Endothelial cell of umbilical vein (primary cell): ENCODE measurements at regions not wholly inside any gene's neighbourhood (a gene's known extent, or its start where the extent isn't known, plus 50 kb on each side); places are given as distances from the start of the nearest gene placed in this dataset.

ENCODE experiments used
- BruUV-seq: library from RNA; stranded (reverse); fragments of 400-500 nt; replicated peaks from 2 replicates; lab custom pipeline; 2021; lab: Mats Ljungman, UMichigan
- CTCF ChIA-PET: fragments of 300-600, 350-600 bp; sonication (Branson Sonifier 250); formaldehyde crosslinking; loops from one replicate; lab custom pipeline; 2021; ENCODE audit warnings: antibody characterized with exemption, inconsistent platforms; lab: Charles Lee
- POLR2A ChIA-PET: fragments of 300-600, 350-600 bp; sonication (Branson Sonifier 250); formaldehyde crosslinking; loops from one replicate; lab custom pipeline; 2021; ENCODE audit warnings: antibody characterized with exemption, inconsistent platforms; lab: Charles Lee
- DNase-seq: peaks from one replicate; pipeline ENCODE4 v3.0.0-alpha.2; 2011; ENCODE audit warnings: low read depth, low spot score
- FAIRE-seq: peaks from 2 replicates; lab custom pipeline; 2011; peaks lifted over from hg19 to GRCh38; lab: Jason Lieb, UNC
- H2AFZ ChIP-seq: 2 replicates; pipeline ENCODE4 v1.6.0; 2012; ENCODE audit warnings: low read depth, low read length, control low read depth, inconsistent platforms
- H3K27ac ChIP-seq: 2 replicates; pipeline ENCODE4 v1.5.1; 2011; ENCODE audit warnings: low read depth, mild to moderate bottlenecking, control low read depth, low read length, moderate library complexity; ENCODE audit not compliant: insufficient read depth
- H3K27me3 ChIP-seq, 2 experiments: 2 replicates each; pipeline versions ENCODE4 v1.6.0 to v1.6.1; 2011; ENCODE audit warnings: low read length in 2 of 2, mixed read lengths in 1 of 2; ENCODE audit not compliant: control insufficient read depth in 2 of 2, insufficient read depth in 2 of 2
- H3K36me3 ChIP-seq, 2 experiments: 2 replicates in 1 of 2; 3 replicates in 1 of 2; pipeline ENCODE4 v1.5.1; 2011; ENCODE audit warnings: low read length in 2 of 2, mild to moderate bottlenecking in 1 of 2, moderate library complexity in 1 of 2; ENCODE audit not compliant: control insufficient read depth in 2 of 2, insufficient read depth in 2 of 2; ENCODE audit errors: extremely low read depth in 1 of 2
- H3K4me1 ChIP-seq: 3 replicates; pipeline ENCODE4 v1.5.1; 2011; ENCODE audit warnings: mild to moderate bottlenecking, low read length; ENCODE audit not compliant: control insufficient read depth, insufficient read depth; ENCODE audit errors: extremely low read depth
- H3K4me2 ChIP-seq: 2 replicates; pipeline ENCODE4 v1.6.1; 2011; ENCODE audit warnings: low read length, control low read depth, mixed read lengths; ENCODE audit not compliant: insufficient read depth
- H3K4me3 ChIP-seq, 3 experiments: fragments of 200-600 bp in 1 of 3; sonication (generic), shearing (Covaris generic) in 1 of 3; replicated peaks in 1 of 3; 2 replicates each; pipeline ENCODE4 v1.5.1; 2011 to 2016; ENCODE audit warnings: control low read depth in 3 of 3, low read length in 3 of 3, mild to moderate bottlenecking in 2 of 3, inconsistent platforms in 1 of 3, low read depth in 1 of 3, moderate library complexity in 1 of 3; ENCODE audit not compliant: insufficient read depth in 1 of 3
- H3K79me2 ChIP-seq: 2 replicates; pipeline ENCODE4 v1.6.0; 2012; ENCODE audit warnings: low read length, inconsistent platforms; ENCODE audit not compliant: control insufficient read depth, insufficient read depth
- H3K9ac ChIP-seq: replicated peaks from 2 replicates; pipeline ENCODE3; 2011; ENCODE audit warnings: low read length, control low read depth; ENCODE audit not compliant: insufficient read depth; ENCODE audit errors: extremely low read depth
- H3K9me1 ChIP-seq: replicated peaks from 3 replicates; pipeline ENCODE4 v1.6.0; 2011; ENCODE audit warnings: mild to moderate bottlenecking, low read length; ENCODE audit not compliant: control insufficient read depth, insufficient read depth; ENCODE audit errors: extremely low read depth
- H3K9me3 ChIP-seq: replicated peaks from 2 replicates; pipeline ENCODE4 v1.5.1; 2012; ENCODE audit warnings: low read length, inconsistent platforms; ENCODE audit not compliant: control insufficient read depth, insufficient read depth
- H4K20me1 ChIP-seq: replicated peaks from 2 replicates; pipeline ENCODE3; 2011; ENCODE audit warnings: mild to moderate bottlenecking, low read length; ENCODE audit not compliant: control insufficient read depth, insufficient read depth; ENCODE audit errors: extremely low read depth
- EZH2 ChIP-seq: IDR thresholded peaks from 2 replicates; pipeline ENCODE4 v1.6.1; 2012; ENCODE audit warnings: borderline replicate concordance, low read depth, mild to moderate bottlenecking, moderate library complexity, low read length, inconsistent platforms; ENCODE audit not compliant: severe bottlenecking
- FOS ChIP-seq: IDR thresholded peaks from 2 replicates; pipeline ENCODE4 v1.6.1; 2011; ENCODE audit warnings: mild to moderate bottlenecking, low read length, moderate library complexity, borderline replicate concordance; ENCODE audit not compliant: insufficient read depth
- GATA2 ChIP-seq: IDR thresholded peaks from 2 replicates; pipeline ENCODE4 v1.7.0; 2011; ENCODE audit warnings: low read depth, mild to moderate bottlenecking, moderate library complexity, mixed read lengths, low read length; ENCODE audit not compliant: insufficient read length, insufficient read depth
- JUN ChIP-seq: IDR thresholded peaks from 2 replicates; pipeline ENCODE4 v1.6.1; 2011; ENCODE audit warnings: borderline replicate concordance, low read depth; ENCODE audit not compliant: insufficient read length, insufficient read depth
- MYC ChIP-seq: IDR thresholded peaks from one replicate; pipeline ENCODE4 v1.6.1; 2011; ENCODE audit warnings: mild to moderate bottlenecking, low read depth, low read length
- POLR2A ChIP-seq: IDR thresholded peaks from 2 replicates; pipeline ENCODE4 v1.6.1; 2012; ENCODE audit warnings: low read depth, mild to moderate bottlenecking, control low read depth, low read length
- dilution Hi-C: fragments of 300-500 bp; cut with MboI; formaldehyde crosslinking; loops from one replicate; pipeline ENCODE4 v1.15.0; 2019; ENCODE audit warnings: low sequenced_read_pairs; ENCODE audit not compliant: extremely low pct_ligation_motif_present
- intact Hi-C: fragments of 100-400 bp; cut with micrococcal nuclease; formaldehyde crosslinking; loops from one replicate; pipeline ENCODE4 v1.10.0; 2022
- TF ChIP-seq, protein P1 (sequence below): IDR thresholded peaks from 2 replicates; pipeline ENCODE4 v1.6.1; 2011; ENCODE audit not compliant: insufficient read depth, insufficient read length
- TF ChIP-seq, protein P2 (sequence below), 2 donors: IDR thresholded peaks; 1 replicate in 1 of 2; 2 replicates in 1 of 2; pipeline ENCODE4 v1.5.1; 2011; ENCODE audit warnings: low read length in 2 of 2, mild to moderate bottlenecking in 2 of 2, moderate library complexity in 2 of 2, control low read depth in 1 of 2, inconsistent platforms in 1 of 2, low read depth in 1 of 2; ENCODE audit not compliant: insufficient read depth in 1 of 2; ENCODE audit errors: extremely low read depth in 1 of 2

DNA sequence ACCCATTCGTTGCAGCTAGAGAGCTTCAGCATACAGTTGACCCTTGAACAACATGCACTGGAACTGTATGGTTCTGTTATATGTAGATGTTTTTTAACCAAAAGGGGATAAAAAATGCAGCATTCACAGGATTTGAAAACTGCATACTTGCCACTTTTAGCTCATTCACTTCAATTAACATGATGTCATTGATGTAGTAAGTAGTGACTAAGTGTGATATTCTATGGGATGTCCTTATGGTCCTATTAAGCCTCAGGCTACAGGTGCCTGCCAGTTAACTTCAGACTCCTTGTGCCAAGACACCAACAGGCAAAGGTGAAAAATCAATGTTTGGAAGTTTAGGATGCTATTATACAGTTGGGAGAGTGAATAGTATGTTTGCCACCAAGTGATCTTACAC lies 553.6 kb upstream of the NECTIN3 start:
- no peak for FAIRE-seq

More for the DNA sequence above, 553.6 kb upstream of the NECTIN3 start:
- CTCF ChIA-PET, result no interaction called here
- Histone ChIP-seq H3K4me2 (no peak overlapping the region), H3K9ac (no peak overlapping the region), H2AFZ (no peak overlapping the region), H3K27ac (no peak overlapping the region), H3K79me2 (no peaks in the 10 kb centered on the region), H3K9me3 (no peaks in the 10 kb centered on the region), H3K4me1 (peaks cover 16% of the 10 kb centered on the region), H4K20me1 (no peaks in the 10 kb centered on the region), H3K4me3 (no peak overlapping the region), H3K9me1 (no peaks in the 10 kb centered on the region), H3K27me3 (no peaks in the 10 kb centered on the region), H3K36me3 (no peaks in the 10 kb centered on the region)
- intact Hi-C loops, result no loop called here
- TF ChIP-seq POLR2A (no peak), FOS (no peak), EZH2 (no peak), GATA2 (no peak), MYC (no peak), JUN (no peak)
- TF ChIP-seq, protein P1, sequence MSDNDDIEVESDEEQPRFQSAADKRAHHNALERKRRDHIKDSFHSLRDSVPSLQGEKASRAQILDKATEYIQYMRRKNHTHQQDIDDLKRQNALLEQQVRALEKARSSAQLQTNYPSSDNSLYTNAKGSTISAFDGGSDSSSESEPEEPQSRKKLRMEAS, result no peak
- TF ChIP-seq, protein P2, sequence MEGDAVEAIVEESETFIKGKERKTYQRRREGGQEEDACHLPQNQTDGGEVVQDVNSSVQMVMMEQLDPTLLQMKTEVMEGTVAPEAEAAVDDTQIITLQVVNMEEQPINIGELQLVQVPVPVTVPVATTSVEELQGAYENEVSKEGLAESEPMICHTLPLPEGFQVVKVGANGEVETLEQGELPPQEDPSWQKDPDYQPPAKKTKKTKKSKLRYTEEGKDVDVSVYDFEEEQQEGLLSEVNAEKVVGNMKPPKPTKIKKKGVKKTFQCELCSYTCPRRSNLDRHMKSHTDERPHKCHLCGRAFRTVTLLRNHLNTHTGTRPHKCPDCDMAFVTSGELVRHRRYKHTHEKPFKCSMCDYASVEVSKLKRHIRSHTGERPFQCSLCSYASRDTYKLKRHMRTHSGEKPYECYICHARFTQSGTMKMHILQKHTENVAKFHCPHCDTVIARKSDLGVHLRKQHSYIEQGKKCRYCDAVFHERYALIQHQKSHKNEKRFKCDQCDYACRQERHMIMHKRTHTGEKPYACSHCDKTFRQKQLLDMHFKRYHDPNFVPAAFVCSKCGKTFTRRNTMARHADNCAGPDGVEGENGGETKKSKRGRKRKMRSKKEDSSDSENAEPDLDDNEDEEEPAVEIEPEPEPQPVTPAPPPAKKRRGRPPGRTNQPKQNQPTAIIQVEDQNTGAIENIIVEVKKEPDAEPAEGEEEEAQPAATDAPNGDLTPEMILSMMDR (IDR thresholded peaks at IDR 0.05; ENCODE audit: extremely low read depth in 1 of 2, insufficient read depth in 1 of 2, low read depth in 1 of 2, low read length in 2 of 2), result no peak
- no TSS peak for BruUV-seq
- POLR2A ChIA-PET, result no interaction called here
- dilution Hi-C loops, result no loop called here
- no peak for DNase-seq
